SK-MEL-5 (cell line): ENCODE measurements at regions not wholly inside any gene's neighbourhood (a gene's known extent, or its start where the extent isn't known, plus 50 kb on each side); places are given as distances from the start of the nearest gene placed in this dataset.
"Not testable (repeated sequence)": the region's sequence is repeated elsewhere in the genome, so short reads cannot be mapped to it uniquely, and the experiment has no call there.

Source experiments
- DNase-seq: peaks from one replicate; pipeline ENCODE4 v3.0.0-alpha.2; 2016; ENCODE audit warnings: low read depth, low spot score
- in situ Hi-C: cut with HindIII; loops from 2 replicates; pipeline ENCODE4 v1.10.0; 2016; ENCODE audit warnings: low sequenced_read_pairs, high pct_unique_total_duplicates, low pct_unique_long_range_greater_than_20kb

GRCh38 chr2:217351378-217351777 is 491.5 kb upstream of the TNP1 start:
- no peak for DNase-seq
- in situ Hi-C loops, result no loop called here

- in situ Hi-C loops, result no loop called here
- no peak for DNase-seq
Observed at GRCh38 chr2:217349251-217349650, 489.4 kb upstream of the TNP1 start.

GRCh38 chr2:217347630-217348029 is 487.8 kb upstream of the TNP1 start:
- in situ Hi-C loops, DNase-seq: not testable (repeated sequence)

GRCh38 chr2:217346043-217346442 is 486.2 kb upstream of the TNP1 start:
- DNase-seq, in situ Hi-C loops: not testable (repeated sequence)

GRCh38 chr2:217340899-217341298 is 481.0 kb upstream of the TNP1 start:
- no peak for DNase-seq
- in situ Hi-C loops, result no loop called here

- no peak for DNase-seq
- in situ Hi-C loops, result no loop called here
Observed at GRCh38 chr2:217340176-217340575, 480.3 kb upstream of the TNP1 start.

- DNase-seq, result no peak
- in situ Hi-C loops, result no loop called here
Observed at GRCh38 chr2:217339753-217340152, 479.9 kb upstream of the TNP1 start.

GRCh38 chr2:217338306-217338916 is 478.5 kb upstream of the TNP1 start:
- DNase-seq, result peak; percentile 41
- in situ Hi-C loops, result no loop called here

- DNase-seq, result no peak
- in situ Hi-C loops, result no loop called here
Observed at GRCh38 chr2:217337771-217338170, 477.9 kb upstream of the TNP1 start.

- in situ Hi-C loops, result no loop called here
- no peak for DNase-seq
Observed at GRCh38 chr2:217336694-217337093, 476.8 kb upstream of the TNP1 start.

GRCh38 chr2:217335341-217335966 is 475.6 kb upstream of the TNP1 start:
- in situ Hi-C loops, result no loop called here
- DNase-seq, result no peak

- no peak for DNase-seq
- in situ Hi-C loops, result no loop called here
Observed at GRCh38 chr2:217334561-217334960, 474.7 kb upstream of the TNP1 start.

- peak; percentile 65 for DNase-seq
- in situ Hi-C loops, result no loop called here
Observed at GRCh38 chr2:217332866-217333265, 473.0 kb upstream of the TNP1 start.

GRCh38 chr2:217332417-217332791 is 472.5 kb upstream of the TNP1 start:
- in situ Hi-C loops, result no loop called here
- DNase-seq, result no peak

GRCh38 chr2:217331523-217332416 is 471.9 kb upstream of the TNP1 start:
- in situ Hi-C loops, result no loop called here
- DNase-seq, result no peak

GRCh38 chr2:217330647-217331046 is 470.8 kb upstream of the TNP1 start:
- in situ Hi-C loops, result no loop called here
- DNase-seq, result no peak

GRCh38 chr2:217329023-217329431 is 469.2 kb upstream of the TNP1 start:
- DNase-seq, result no peak
- in situ Hi-C loops, result no loop called here

GRCh38 chr2:217328622-217328978 is 468.7 kb upstream of the TNP1 start:
- in situ Hi-C loops, result no loop called here
- no peak for DNase-seq
